OCI-LY7 (cell line): ENCODE measurements at regions not wholly inside any gene's neighbourhood (a gene's known extent, or its start where the extent isn't known, plus 50 kb on each side); places are given as distances from the start of the nearest gene placed in this dataset.

Experiments used
- BruUV-seq: library from RNA; stranded (reverse); fragments of 400-500 nt; replicated peaks from 2 replicates; lab custom pipeline; 2021; lab: Mats Ljungman, UMichigan
- CTCF ChIA-PET: fragments of 300-600 bp; sonication (Branson Sonifier 250); formaldehyde crosslinking; loops from one replicate; lab custom pipeline; 2022; ENCODE audit warnings: antibody characterized with exemption; ENCODE audit not compliant: unreplicated experiment; lab: Charles Lee
- POLR2A ChIA-PET: fragments of 300-600 bp; sonication (Branson Sonifier 250); formaldehyde crosslinking; loops from one replicate; lab custom pipeline; 2022; ENCODE audit warnings: antibody characterized with exemption; lab: Charles Lee
- DNase-seq: peaks from one replicate; pipeline ENCODE4 v3.0.0-alpha.2; 2015; ENCODE audit warnings: low spot score
- H2AFZ ChIP-seq: fragments of 200-600 bp; sonication (generic), shearing (Covaris generic); 2 replicates; pipeline ENCODE4 v1.6.1; 2014; ENCODE audit warnings: mild to moderate bottlenecking, antibody characterized with exemption, low read length, moderate library complexity
- H3K27ac ChIP-seq: fragments of 200-600 bp; sonication (generic); 2 replicates; pipeline ENCODE4 v1.5.1; 2014; ENCODE audit warnings: mixed run types, low read depth, mild to moderate bottlenecking, moderate library complexity, low read length, inconsistent platforms; ENCODE audit not compliant: poor library complexity, severe bottlenecking
- H3K36me3 ChIP-seq: fragments of 200-600 bp; sonication (generic); 2 replicates; pipeline ENCODE4 v1.6.1; 2014; ENCODE audit warnings: mild to moderate bottlenecking, antibody characterized with exemption, low read length, moderate library complexity, mixed read lengths; ENCODE audit not compliant: insufficient read depth
- H3K4me1 ChIP-seq: fragments of 200-600 bp; sonication (generic); 2 replicates; pipeline ENCODE4 v1.5.1; 2014; ENCODE audit warnings: mild to moderate bottlenecking, low read length; ENCODE audit not compliant: insufficient read depth, poor library complexity, severe bottlenecking
- H3K4me2 ChIP-seq: fragments of 200-600 bp; sonication (generic); 2 replicates; pipeline ENCODE4 v1.6.1; 2014; ENCODE audit warnings: mild to moderate bottlenecking, low read length
- H3K4me3 ChIP-seq: fragments of 200-600 bp; sonication (generic); 2 replicates; pipeline ENCODE4 v1.5.1; 2014; ENCODE audit warnings: mild to moderate bottlenecking, low read depth, low read length; ENCODE audit not compliant: poor library complexity, severe bottlenecking
- H3K79me2 ChIP-seq: fragments of 200-600 bp; sonication (generic); 2 replicates; pipeline ENCODE4 v1.6.1; 2016; ENCODE audit warnings: low read depth, mild to moderate bottlenecking, low read length, moderate library complexity, mixed read lengths; ENCODE audit not compliant: insufficient read depth
- H3K9me2 ChIP-seq: fragments of 200-600 bp; sonication (generic); 2 replicates; pipeline ENCODE4 v1.6.1; 2016; ENCODE audit warnings: mild to moderate bottlenecking, low read length, mixed read lengths; ENCODE audit not compliant: insufficient read depth
- H3K9me3 ChIP-seq: fragments of 200-600 bp; sonication (generic); 2 replicates; pipeline ENCODE4 v1.6.1; 2014; ENCODE audit warnings: mild to moderate bottlenecking, mixed run types, low read length, mixed read lengths
- H4K20me1 ChIP-seq: fragments of 200-600 bp; sonication (generic); 2 replicates; pipeline ENCODE4 v1.6.1; 2014; ENCODE audit warnings: mild to moderate bottlenecking, antibody characterized with exemption, low read length, moderate library complexity, mixed read lengths; ENCODE audit not compliant: insufficient read depth
- CTCF ChIP-seq: fragments of 200-600 bp; sonication (generic); conservative IDR thresholded peaks from 2 replicates; pipeline ENCODE4 v1.5.1; 2014; ENCODE audit warnings: mild to moderate bottlenecking, antibody characterized with exemption, low read length, moderate library complexity, mixed read lengths
- EZH2phosphoT487 ChIP-seq: fragments of 200-600 bp; sonication (generic); IDR thresholded peaks from 2 replicates; pipeline ENCODE4 v1.6.1; 2018; ENCODE audit warnings: low read depth, borderline replicate concordance, mild to moderate bottlenecking, mixed run types, antibody characterized with exemption, low read length, moderate library complexity, mixed read lengths
- intact Hi-C: fragments of 100-400 bp; cut with micrococcal nuclease; formaldehyde crosslinking; loops from one replicate; pipeline ENCODE4 v1.10.0; 2022; ENCODE audit not compliant: unreplicated experiment

GRCh38 chr11:109747839-109748238, 325.8 kb downstream of the C11orf87 start:
- CTCF ChIA-PET, result no interaction called here
- no peaks in the 10 kb centered on the region for H3K4me1 ChIP-seq
- no peak for DNase-seq

GRCh38 chr11:109749476-109749875, 327.5 kb downstream of the C11orf87 start:
- H3K79me2 ChIP-seq, result no peaks in the 10 kb centered on the region
- no peaks in the 10 kb centered on the region for H3K9me2 ChIP-seq
- no peak overlapping the region for H3K4me2 ChIP-seq
- POLR2A ChIA-PET, result no interaction called here
- intact Hi-C loops, result no loop called here
- H3K9me3 ChIP-seq, result no peaks in the 10 kb centered on the region
- H4K20me1 ChIP-seq, result no peaks in the 10 kb centered on the region
- H3K36me3 ChIP-seq, result no peaks in the 10 kb centered on the region
- TF ChIP-seq CTCF (no peak), EZH2phosphoT487 (no peak)
- no peaks in the 10 kb centered on the region for H3K4me1 ChIP-seq
- CTCF ChIA-PET, result no interaction called here
- no TSS peak for BruUV-seq
- no peak overlapping the region for H3K27ac ChIP-seq
- H2AFZ ChIP-seq, result no peak overlapping the region
- no peak overlapping the region for H3K4me3 ChIP-seq
- no peak for DNase-seq

More at GRCh38 chr11:109747839-109748238, 325.8 kb downstream of the C11orf87 start:
- no peaks in the 10 kb centered on the region for H3K79me2 ChIP-seq
- H3K9me2 ChIP-seq, result no peaks in the 10 kb centered on the region
- intact Hi-C loops, result no loop called here
- no peak overlapping the region for H3K4me3 ChIP-seq
- no peak overlapping the region for H3K4me2 ChIP-seq
- H2AFZ ChIP-seq, result no peak overlapping the region
- H4K20me1 ChIP-seq, result no peaks in the 10 kb centered on the region
- H3K36me3 ChIP-seq, result no peaks in the 10 kb centered on the region
- H3K27ac ChIP-seq, result no peak overlapping the region
- no TSS peak for BruUV-seq
- TF ChIP-seq EZH2phosphoT487 (no peak), CTCF (no peak)
- POLR2A ChIA-PET, result no interaction called here
- H3K9me3 ChIP-seq, result no peaks in the 10 kb centered on the region

- DNase-seq, result no peak
- Histone ChIP-seq H3K4me3 (no peak overlapping the region), H3K27ac (no peak overlapping the region), H3K4me1 (no peaks in the 10 kb centered on the region), H2AFZ (no peak overlapping the region), H4K20me1 (no peaks in the 10 kb centered on the region), H3K9me2 (no peaks in the 10 kb centered on the region), H3K36me3 (no peaks in the 10 kb centered on the region), H3K9me3 (no peaks in the 10 kb centered on the region), H3K4me2 (no peak overlapping the region), H3K79me2 (no peaks in the 10 kb centered on the region)
- TF ChIP-seq EZH2phosphoT487 (no peak), CTCF (no peak)
- CTCF ChIA-PET, result no interaction called here
- intact Hi-C loops, result no loop called here
- BruUV-seq, result no TSS peak
- POLR2A ChIA-PET, result no interaction called here
Observed at GRCh38 chr11:109750964-109751363, 329.0 kb downstream of the C11orf87 start.
